Peyer's patch (tissue), 4 donors: ENCODE measurements at regions not wholly inside any gene's neighbourhood (a gene's known extent, or its start where the extent isn't known, plus 50 kb on each side); places are given as distances from the start of the nearest gene placed in this dataset.

Experiments used
- POLR2A ChIP-seq, 2 donors: fragments of 450-650 bp; IDR thresholded peaks; one replicate each; pipeline ENCODE4 v1.5.1; 2017; ENCODE audit warnings: antibody characterized with exemption in 2 of 2, mild to moderate bottlenecking in 2 of 2, moderate library complexity in 2 of 2
- TF ChIP-seq, protein P1 (sequence below), 6 experiments: fragments of 450-650 bp in 4 of 6; fragments of 200-600 bp in 2 of 6; sonication (generic) in 1 of 6; IDR thresholded peaks; one replicate each; pipeline ENCODE4 v1.5.1; 2017 to 2019; ENCODE audit warnings: antibody characterized with exemption in 6 of 6, mild to moderate bottlenecking in 3 of 6, moderate library complexity in 1 of 6

DNA sequence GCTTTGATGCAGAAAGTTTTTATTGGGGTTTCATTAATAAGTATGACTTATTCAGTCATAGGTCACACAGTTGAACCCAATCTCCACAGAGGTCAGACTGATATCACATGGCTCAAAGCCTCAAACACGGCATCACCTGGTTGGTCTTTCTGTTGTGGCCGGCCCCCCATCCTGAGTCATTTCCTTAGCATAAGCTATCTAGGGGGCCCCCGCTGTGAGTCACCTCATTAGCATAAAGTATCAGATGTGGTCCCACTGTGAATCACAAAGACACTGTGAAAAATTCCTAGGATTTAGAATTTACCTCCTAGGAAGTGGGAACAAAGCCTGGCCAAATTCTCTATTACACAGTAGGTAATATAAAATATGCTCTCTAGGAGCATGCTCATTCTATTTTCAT lies 502.2 kb downstream of the PYDC2 start:
- TF ChIP-seq, protein P1, sequence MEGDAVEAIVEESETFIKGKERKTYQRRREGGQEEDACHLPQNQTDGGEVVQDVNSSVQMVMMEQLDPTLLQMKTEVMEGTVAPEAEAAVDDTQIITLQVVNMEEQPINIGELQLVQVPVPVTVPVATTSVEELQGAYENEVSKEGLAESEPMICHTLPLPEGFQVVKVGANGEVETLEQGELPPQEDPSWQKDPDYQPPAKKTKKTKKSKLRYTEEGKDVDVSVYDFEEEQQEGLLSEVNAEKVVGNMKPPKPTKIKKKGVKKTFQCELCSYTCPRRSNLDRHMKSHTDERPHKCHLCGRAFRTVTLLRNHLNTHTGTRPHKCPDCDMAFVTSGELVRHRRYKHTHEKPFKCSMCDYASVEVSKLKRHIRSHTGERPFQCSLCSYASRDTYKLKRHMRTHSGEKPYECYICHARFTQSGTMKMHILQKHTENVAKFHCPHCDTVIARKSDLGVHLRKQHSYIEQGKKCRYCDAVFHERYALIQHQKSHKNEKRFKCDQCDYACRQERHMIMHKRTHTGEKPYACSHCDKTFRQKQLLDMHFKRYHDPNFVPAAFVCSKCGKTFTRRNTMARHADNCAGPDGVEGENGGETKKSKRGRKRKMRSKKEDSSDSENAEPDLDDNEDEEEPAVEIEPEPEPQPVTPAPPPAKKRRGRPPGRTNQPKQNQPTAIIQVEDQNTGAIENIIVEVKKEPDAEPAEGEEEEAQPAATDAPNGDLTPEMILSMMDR (IDR thresholded peaks at IDR 0.05), result no peak
- TF ChIP-seq POLR2A (IDR thresholded peaks at IDR 0.05), result no peak
